ENCODE measurements at regions not wholly inside any gene's neighbourhood (a gene's known extent, or its start where the extent isn't known, plus 50 kb on each side); places are given as distances from the start of the nearest gene placed in this dataset.

- H3K4me3 ChIP-seq (replicated peaks in 1 of 2; ENCODE audit: low read depth in 1 of 2, low read length in 2 of 2) = no peak overlapping the region
- H3K9me3 ChIP-seq (ENCODE audit: control insufficient read depth in 1 of 2, insufficient read depth in 1 of 2, low read depth in 1 of 2, low read length in 2 of 2) = peaks cover 12 to 19% of the 10 kb centered on the region in 2 experiments; a peak in 2 of 4 replicates
Observed at GRCh38 chr2:2570871-2571270, 239.8 kb upstream of the MYT1L start.

GRCh38 chr2:2570360-2570759 is 239.3 kb upstream of the MYT1L start:
- Histone ChIP-seq H3K79me2 (ENCODE audit: insufficient read depth, low read length) (no peaks in the 10 kb centered on the region), H3K4me1 (ENCODE audit: control insufficient read depth in 1 of 2, insufficient read depth in 2 of 2, low read length in 2 of 2) (no peaks in the 10 kb centered on the region), H3K27ac (ENCODE audit: low read depth, low read length) (no peak overlapping the region), H4K20me1 (ENCODE audit: insufficient read depth) (no peaks in the 10 kb centered on the region), H2AFZ (ENCODE audit: low read depth, low read length, poor library complexity, severe bottlenecking) (no peak overlapping the region), H3K4me2 (ENCODE audit: low read length) (no peak overlapping the region), H3K9me3 (ENCODE audit: control insufficient read depth in 1 of 2, insufficient read depth in 1 of 2, low read depth in 1 of 2, low read length in 2 of 2) (peaks cover 12 to 19% of the 10 kb centered on the region in 2 experiments; a peak in 2 of 4 replicates), H3K4me3 (replicated peaks in 1 of 2; ENCODE audit: low read depth in 1 of 2, low read length in 2 of 2) (no peak overlapping the region), H3K9me2 (ENCODE audit: insufficient read depth) (no peaks in the 10 kb centered on the region), H3K9ac (ENCODE audit: low read length) (no peak overlapping the region), H3K27me3 (ENCODE audit: insufficient read depth, low read length) (no peaks in the 10 kb centered on the region), H3K36me3 (ENCODE audit: control insufficient read depth in 1 of 2, insufficient read depth in 2 of 2, low read length in 2 of 2) (no peaks in the 10 kb centered on the region)
- ChIA-PET POLR2A (no interaction called here), CTCF (no interaction called here), RAD21 (ENCODE audit: low non-redundant PET in 1 of 2, low total read pairs in 2 of 2, uncharacterized antibody in 2 of 2, unreplicated experiment in 2 of 2) (no interaction called here)
- intact Hi-C loops (cut with micrococcal nuclease) = no loop called here
- TF ChIP-seq FOSL1 (IDR thresholded peaks at IDR 0.05; ENCODE audit: low read depth) (no peak), ATF3 (IDR thresholded peaks at IDR 0.05) (no peak), SRF (IDR thresholded peaks at IDR 0.05; ENCODE audit: low read depth) (no peak), JUND (IDR thresholded peaks at IDR 0.05) (no peak), EGR1 (IDR thresholded peaks at IDR 0.05; ENCODE audit: low read depth) (no peak), POLR2AphosphoS5 (IDR thresholded peaks at IDR 0.05; ENCODE audit: low read depth, low read length) (no peak), SP1 (IDR thresholded peaks at IDR 0.05; ENCODE audit: low read depth) (no peak), TCF7L2 (IDR thresholded peaks at IDR 0.05; ENCODE audit: borderline replicate concordance, extremely low read depth, insufficient read depth, insufficient read length) (no peak), ELF1 (IDR thresholded peaks at IDR 0.05; ENCODE audit: borderline replicate concordance, low read depth) (no peak)
- no peak for DNase-seq (ENCODE audit: low read depth, low spot score)
- no TSS peak for BruUV-seq (replicated peaks)
- no peak for ATAC-seq

More at GRCh38 chr2:2570871-2571270, 239.8 kb upstream of the MYT1L start:
- Histone ChIP-seq H3K27ac (ENCODE audit: low read depth, low read length) (no peak overlapping the region), H2AFZ (ENCODE audit: low read depth, low read length, poor library complexity, severe bottlenecking) (no peak overlapping the region), H3K9ac (ENCODE audit: low read length) (no peak overlapping the region), H3K9me2 (ENCODE audit: insufficient read depth) (no peaks in the 10 kb centered on the region), H3K27me3 (ENCODE audit: insufficient read depth, low read length) (no peaks in the 10 kb centered on the region), H3K4me2 (ENCODE audit: low read length) (no peak overlapping the region), H3K79me2 (ENCODE audit: insufficient read depth, low read length) (no peaks in the 10 kb centered on the region), H4K20me1 (ENCODE audit: insufficient read depth) (no peaks in the 10 kb centered on the region), H3K36me3 (ENCODE audit: control insufficient read depth in 1 of 2, insufficient read depth in 2 of 2, low read length in 2 of 2) (no peaks in the 10 kb centered on the region), H3K4me1 (ENCODE audit: control insufficient read depth in 1 of 2, insufficient read depth in 2 of 2, low read length in 2 of 2) (no peaks in the 10 kb centered on the region)
- intact Hi-C loops (cut with micrococcal nuclease) = no loop called here
- no TSS peak for BruUV-seq (replicated peaks)
- DNase-seq (ENCODE audit: low read depth, low spot score) (no peak), ATAC-seq (no peak)
- RAD21 ChIA-PET (ENCODE audit: low non-redundant PET in 1 of 2, low total read pairs in 2 of 2, uncharacterized antibody in 2 of 2, unreplicated experiment in 2 of 2) = no interaction called here
- no peak for TF ChIP-seq SP1 (IDR thresholded peaks at IDR 0.05; ENCODE audit: low read depth)
- no peak for TF ChIP-seq ZFX (IDR thresholded peaks at IDR 0.05)
- TF ChIP-seq SRF (IDR thresholded peaks at IDR 0.05; ENCODE audit: low read depth) = no peak
- POLR2A ChIA-PET = no interaction called here
- CTCF ChIA-PET = no interaction called here

Data from HCT116 (cell line).